ENCODE measurements at regions not wholly inside any gene's neighbourhood (a gene's known extent, or its start where the extent isn't known, plus 50 kb on each side); places are given as distances from the start of the nearest gene placed in this dataset.

- FAIRE-seq, result no peak
Measured at GRCh38 chr1:86260476-86260875, 103.9 kb upstream of the COL24A1 start.

More at GRCh38 chr1:86260476-86260875, 103.9 kb upstream of the COL24A1 start:
- H3K4me3 ChIP-seq (replicated peaks in 1 of 3; ENCODE audit: insufficient read depth in 1 of 3, low read depth in 1 of 3, low read length in 3 of 3), result no peak overlapping the region
- H3K9me1 ChIP-seq (replicated peaks; ENCODE audit: control insufficient read depth, extremely low read depth, insufficient read depth, low read length), result no peaks in the 10 kb centered on the region
- no peaks in the 10 kb centered on the region for H3K4me1 ChIP-seq (ENCODE audit: control insufficient read depth, extremely low read depth, insufficient read depth, low read length)
- no peak overlapping the region for H3K4me2 ChIP-seq (ENCODE audit: insufficient read depth, low read length)
- H4K20me1 ChIP-seq (replicated peaks; ENCODE audit: control insufficient read depth, extremely low read depth, insufficient read depth, low read length), result peaks cover 2% of the 10 kb centered on the region
- no peak overlapping the region for H3K27ac ChIP-seq (ENCODE audit: insufficient read depth, low read depth, low read length)
- no peak for DNase-seq (ENCODE audit: low read depth, low spot score)
- H3K36me3 ChIP-seq (ENCODE audit: control insufficient read depth in 2 of 2, extremely low read depth in 1 of 2, insufficient read depth in 2 of 2, low read length in 2 of 2), result no peaks in the 10 kb centered on the region
- H3K27me3 ChIP-seq (ENCODE audit: control insufficient read depth in 2 of 2, insufficient read depth in 2 of 2, low read length in 2 of 2), result peaks cover 3% of the 10 kb centered on the region in 2 experiments
- H2AFZ ChIP-seq (ENCODE audit: low read depth, low read length), result no peak overlapping the region
- no peaks in the 10 kb centered on the region for H3K9me3 ChIP-seq (replicated peaks; ENCODE audit: control insufficient read depth, insufficient read depth, low read length)
- no peak for TF ChIP-seq GATA2 (IDR thresholded peaks at IDR 0.05; ENCODE audit: insufficient read depth, insufficient read length, low read depth, low read length)
- no peak for TF ChIP-seq CTCF (IDR thresholded peaks at IDR 0.05; ENCODE audit: extremely low read depth in 1 of 2, insufficient read depth in 1 of 2, low read depth in 1 of 2, low read length in 2 of 2)
- TF ChIP-seq POLR2AphosphoS5 (IDR thresholded peaks at IDR 0.05; ENCODE audit: insufficient read depth, low read depth, low read length), result no peak
- TF ChIP-seq POLR2A (IDR thresholded peaks at IDR 0.05; ENCODE audit: low read depth, low read length), result no peak
- no peak for TF ChIP-seq JUN (IDR thresholded peaks at IDR 0.05; ENCODE audit: borderline replicate concordance, insufficient read depth, insufficient read length, low read depth)
- TF ChIP-seq MAX (IDR thresholded peaks at IDR 0.05; ENCODE audit: insufficient read depth, insufficient read length), result no peak
- TF ChIP-seq FOS (IDR thresholded peaks at IDR 0.05; ENCODE audit: borderline replicate concordance, insufficient read depth, low read length), result no peak
- no peak for TF ChIP-seq MYC (IDR thresholded peaks at IDR 0.05; ENCODE audit: low read depth, low read length)
- TF ChIP-seq EZH2 (IDR thresholded peaks at IDR 0.05; ENCODE audit: borderline replicate concordance, low read depth, low read length, severe bottlenecking), result no peak
- dilution Hi-C loops (cut with MboI; ENCODE audit: extremely low pct_ligation_motif_present, low sequenced_read_pairs), result no loop called here
- BruUV-seq (replicated peaks), result no TSS peak
- no peak overlapping the region for H3K9ac ChIP-seq (replicated peaks; ENCODE audit: extremely low read depth, insufficient read depth, low read length)
- H3K79me2 ChIP-seq (ENCODE audit: control insufficient read depth, insufficient read depth, low read length), result no peaks in the 10 kb centered on the region
- intact Hi-C loops (cut with micrococcal nuclease), result no loop called here
- POLR2A ChIA-PET, result no interaction called here
- CTCF ChIA-PET, result interaction anchor here (1.7 kb wide), 1 partner anchor 16 kb away, joined by 5 read pairs; no protein-coding TSS in a partner anchor

Measured in endothelial cell of umbilical vein (primary cell).